ENCODE measurements at regions not wholly inside any gene's neighbourhood (a gene's known extent, or its start where the extent isn't known, plus 50 kb on each side); places are given as distances from the start of the nearest gene placed in this dataset.

DNA sequence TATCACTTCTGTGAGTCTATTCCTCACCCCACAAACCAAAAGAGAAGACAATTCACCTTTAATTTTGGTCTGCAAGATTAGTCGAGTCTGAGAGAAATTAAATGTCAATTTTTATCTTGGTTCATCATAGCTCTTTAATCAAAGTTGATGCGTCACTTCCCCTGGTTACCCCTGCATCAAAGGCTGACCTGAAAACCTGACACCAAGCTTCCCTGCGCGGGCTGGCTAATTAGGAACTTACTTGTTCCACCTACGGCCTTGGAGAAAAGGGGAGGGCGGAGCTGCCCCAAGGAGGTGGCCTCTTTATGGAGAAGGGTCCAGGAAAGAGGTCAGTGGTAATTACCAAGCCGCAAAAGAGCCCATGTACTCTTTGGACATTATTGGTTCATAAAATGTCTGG, 218.4 kb downstream of the ARRDC4 start:
- H3K27me3 Mint-ChIP-seq (ENCODE audit: low read depth), result peaks cover 27% of the 10 kb centered on the region
- peaks cover 4% of the 10 kb centered on the region for H3K4me1 Mint-ChIP-seq
- no peaks in the 10 kb centered on the region for H3K9me3 Mint-ChIP-seq
- no peak overlapping the region for H3K4me3 Mint-ChIP-seq
- no peak overlapping the region for H3K27ac Mint-ChIP-seq (ENCODE audit: unreplicated experiment)
- TF ChIP-seq, protein P1, sequence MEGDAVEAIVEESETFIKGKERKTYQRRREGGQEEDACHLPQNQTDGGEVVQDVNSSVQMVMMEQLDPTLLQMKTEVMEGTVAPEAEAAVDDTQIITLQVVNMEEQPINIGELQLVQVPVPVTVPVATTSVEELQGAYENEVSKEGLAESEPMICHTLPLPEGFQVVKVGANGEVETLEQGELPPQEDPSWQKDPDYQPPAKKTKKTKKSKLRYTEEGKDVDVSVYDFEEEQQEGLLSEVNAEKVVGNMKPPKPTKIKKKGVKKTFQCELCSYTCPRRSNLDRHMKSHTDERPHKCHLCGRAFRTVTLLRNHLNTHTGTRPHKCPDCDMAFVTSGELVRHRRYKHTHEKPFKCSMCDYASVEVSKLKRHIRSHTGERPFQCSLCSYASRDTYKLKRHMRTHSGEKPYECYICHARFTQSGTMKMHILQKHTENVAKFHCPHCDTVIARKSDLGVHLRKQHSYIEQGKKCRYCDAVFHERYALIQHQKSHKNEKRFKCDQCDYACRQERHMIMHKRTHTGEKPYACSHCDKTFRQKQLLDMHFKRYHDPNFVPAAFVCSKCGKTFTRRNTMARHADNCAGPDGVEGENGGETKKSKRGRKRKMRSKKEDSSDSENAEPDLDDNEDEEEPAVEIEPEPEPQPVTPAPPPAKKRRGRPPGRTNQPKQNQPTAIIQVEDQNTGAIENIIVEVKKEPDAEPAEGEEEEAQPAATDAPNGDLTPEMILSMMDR (conservative IDR thresholded peaks at IDR 0.05), result no peak
- H3K36me3 Mint-ChIP-seq (ENCODE audit: low read depth), result no peaks in the 10 kb centered on the region
- DNase-seq (ENCODE audit: low read depth, low spot score), result no peak

DNA sequence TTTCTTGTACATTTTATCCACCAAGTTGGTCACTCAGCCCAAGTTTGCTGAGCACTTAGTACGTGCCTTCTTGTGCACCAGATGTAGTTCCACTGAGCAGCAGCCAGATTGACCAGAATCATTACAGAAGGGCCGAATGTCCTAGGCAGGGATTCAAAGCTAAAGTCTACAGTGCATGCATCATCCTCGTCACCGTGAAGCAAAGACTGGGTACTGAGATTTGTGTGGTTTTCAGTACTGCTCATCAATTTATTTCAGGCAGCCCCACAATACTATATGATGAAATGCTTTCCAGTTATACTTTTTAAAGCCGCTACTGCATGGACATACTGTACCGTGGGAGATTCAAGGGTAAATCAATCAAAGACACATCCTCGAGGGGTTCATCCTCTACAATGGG, 227.0 kb downstream of the ARRDC4 start:
- TF ChIP-seq, protein P1 (conservative IDR thresholded peaks at IDR 0.05), result no peak
- Mint-ChIP-seq H3K9me3 (peaks cover 3% of the 10 kb centered on the region), H3K4me3 (no peak overlapping the region), H3K36me3 (ENCODE audit: low read depth) (no peaks in the 10 kb centered on the region), H3K27me3 (ENCODE audit: low read depth) (no peaks in the 10 kb centered on the region), H3K4me1 (no peaks in the 10 kb centered on the region), H3K27ac (ENCODE audit: unreplicated experiment) (no peak overlapping the region)
- no peak for DNase-seq (ENCODE audit: low read depth, low spot score)

DNA sequence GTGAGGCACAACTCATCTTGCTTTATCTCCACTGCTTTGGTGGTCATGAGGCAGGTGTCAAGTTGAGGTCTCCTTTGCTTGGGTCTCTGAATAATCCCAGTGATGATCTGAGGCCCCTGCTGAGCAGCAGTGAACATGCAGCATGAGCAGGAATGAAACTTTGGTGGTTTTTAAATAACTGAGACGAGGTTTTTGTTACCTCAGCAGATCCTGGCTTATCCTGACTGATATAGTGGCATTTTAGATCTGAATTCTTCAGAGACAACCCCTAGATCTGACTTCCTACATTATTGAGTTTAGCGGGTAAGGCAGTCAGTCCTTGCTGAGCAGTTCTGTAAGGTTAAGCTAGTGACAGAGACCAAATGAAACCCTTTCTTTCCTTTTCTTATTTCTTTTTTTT, 230.4 kb downstream of the ARRDC4 start:
- Mint-ChIP-seq H3K4me3 (no peak overlapping the region), H3K4me1 (no peaks in the 10 kb centered on the region), H3K9me3 (peaks cover 3% of the 10 kb centered on the region), H3K27ac (ENCODE audit: unreplicated experiment) (no peak overlapping the region), H3K36me3 (ENCODE audit: low read depth) (no peaks in the 10 kb centered on the region), H3K27me3 (ENCODE audit: low read depth) (no peaks in the 10 kb centered on the region)
- DNase-seq (ENCODE audit: low read depth, low spot score), result no peak
- TF ChIP-seq, protein P1 (conservative IDR thresholded peaks at IDR 0.05), result no peak

DNA sequence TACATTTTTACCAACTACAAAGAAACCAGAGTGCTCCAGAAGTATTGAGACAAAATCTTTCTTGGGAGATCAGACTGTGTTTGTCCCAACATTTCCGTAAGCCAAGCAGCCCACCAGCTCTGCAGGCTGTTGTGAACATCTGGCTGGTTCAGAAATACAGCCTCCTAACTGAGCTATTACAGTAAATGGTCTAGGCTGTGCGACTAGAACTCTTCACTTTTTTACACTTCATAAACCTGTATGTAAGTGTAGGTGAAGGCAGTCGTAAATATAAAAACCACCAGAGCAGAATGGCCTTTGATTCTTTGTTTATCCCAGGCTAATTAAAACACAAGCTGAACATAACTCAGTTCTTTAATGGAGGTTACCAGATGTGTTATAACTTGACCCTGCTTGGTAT, 235.3 kb downstream of the ARRDC4 start:
- Mint-ChIP-seq H3K4me3 (no peak overlapping the region), H3K36me3 (ENCODE audit: low read depth) (no peaks in the 10 kb centered on the region), H3K27me3 (ENCODE audit: low read depth) (no peaks in the 10 kb centered on the region), H3K4me1 (no peaks in the 10 kb centered on the region), H3K27ac (ENCODE audit: unreplicated experiment) (no peak overlapping the region), H3K9me3 (peaks cover 2% of the 10 kb centered on the region)
- no peak for DNase-seq (ENCODE audit: low read depth, low spot score)
- TF ChIP-seq, protein P1 (conservative IDR thresholded peaks at IDR 0.05), result no peak

DNA sequence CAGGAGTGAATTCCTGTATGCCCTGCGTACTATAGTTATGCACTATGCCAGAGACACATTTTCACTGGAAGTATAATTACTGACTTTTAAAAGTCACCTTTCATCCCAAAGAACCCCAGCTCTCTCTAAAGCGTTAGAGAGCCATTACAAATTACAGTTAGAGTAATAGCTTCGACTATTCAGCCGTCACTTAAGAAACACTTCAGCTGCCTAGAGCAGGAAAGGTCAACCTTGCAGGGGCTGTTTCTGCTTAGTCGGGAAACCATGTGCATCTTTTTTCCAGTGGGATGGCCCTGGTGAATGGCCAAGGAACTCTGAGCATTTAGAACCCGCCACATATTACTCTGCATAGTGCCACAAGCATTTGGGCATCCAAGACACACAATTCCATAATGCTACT, 235.9 kb downstream of the ARRDC4 start:
- no peak overlapping the region for H3K27ac Mint-ChIP-seq (ENCODE audit: unreplicated experiment)

More for the DNA sequence above, 235.9 kb downstream of the ARRDC4 start:
- DNase-seq (ENCODE audit: low read depth, low spot score), result no peak
- Mint-ChIP-seq H3K4me3 (no peak overlapping the region), H3K4me1 (no peaks in the 10 kb centered on the region), H3K27me3 (ENCODE audit: low read depth) (no peaks in the 10 kb centered on the region), H3K9me3 (no peaks in the 10 kb centered on the region), H3K36me3 (ENCODE audit: low read depth) (no peaks in the 10 kb centered on the region)
- TF ChIP-seq, protein P1 (conservative IDR thresholded peaks at IDR 0.05), result no peak
